Left lobe of liver (tissue), 2 donors: ENCODE measurements at regions not wholly inside any gene's neighbourhood (a gene's known extent, or its start where the extent isn't known, plus 50 kb on each side); places are given as distances from the start of the nearest gene placed in this dataset.

Experiments
- ATAC-seq: fragments of 200-7000 bp; cut with Tn5 transposase; one replicate; pipeline ENCODE4 v1.9.1; 2020; ENCODE audit warnings: mild to moderate bottlenecking, moderate library complexity
- DNase-seq: peaks from one replicate; pipeline ENCODE4 v3.0.0-alpha.2; 2020; ENCODE audit warnings: low spot score
- donor health status: DM: no; HTN: no; CAD: no; lungs with moderate emphysema.
- donor health status: DM: no; HTN: yes; CAD: no.

DNA sequence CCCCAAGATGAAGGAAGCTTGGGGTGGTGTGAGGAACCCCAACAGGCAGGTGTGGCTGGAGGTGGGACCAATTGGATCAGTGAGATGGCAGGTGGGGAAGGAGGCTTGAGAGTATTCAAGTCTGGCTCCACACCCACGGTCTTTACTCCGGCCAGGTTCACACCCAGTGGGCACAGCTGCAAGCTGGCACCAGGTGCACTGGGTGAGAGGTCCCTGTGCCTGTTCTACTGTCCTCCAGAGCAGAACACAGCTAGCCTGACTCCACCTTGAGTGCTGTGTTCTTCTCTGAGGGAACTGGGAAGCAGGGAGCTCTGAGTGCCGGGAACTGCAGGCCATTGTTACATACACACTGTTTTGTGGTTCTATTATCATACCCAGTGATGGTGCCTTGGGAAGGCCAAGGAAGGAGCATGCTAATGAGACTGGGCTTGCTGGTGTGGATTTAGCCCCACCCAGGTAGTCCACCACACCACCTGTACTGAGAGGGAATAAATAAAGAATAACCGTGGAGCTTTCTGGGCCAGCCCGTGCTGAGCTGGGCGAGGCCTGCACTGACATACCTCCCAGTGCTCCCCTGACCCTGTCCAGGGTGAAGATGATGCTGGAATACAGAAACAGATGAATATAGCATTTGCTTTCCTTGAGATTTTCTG is 93.4 kb downstream of the ABHD5 start:
- ATAC-seq (no peak), DNase-seq (no peak)

DNA sequence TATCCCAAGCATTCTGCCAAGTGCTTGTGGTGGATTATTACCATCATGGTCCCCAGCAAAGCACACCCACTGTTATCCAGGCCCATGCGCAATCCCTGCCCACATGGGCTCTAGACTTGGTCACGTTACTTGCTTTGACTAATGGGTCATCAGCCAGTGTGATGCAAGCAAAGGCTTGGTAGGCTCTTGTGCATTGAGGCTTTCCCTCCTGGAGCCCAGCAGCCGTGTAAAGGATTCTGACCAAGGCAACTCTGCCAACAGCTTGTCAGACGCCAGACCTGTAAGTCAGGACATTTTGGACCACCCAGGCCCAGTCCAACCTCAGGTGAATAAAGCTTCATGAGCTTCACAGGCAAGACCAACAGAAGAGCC is 93.9 kb downstream of the ABHD5 start:
- ATAC-seq (no peak), DNase-seq (no peak)

DNA sequence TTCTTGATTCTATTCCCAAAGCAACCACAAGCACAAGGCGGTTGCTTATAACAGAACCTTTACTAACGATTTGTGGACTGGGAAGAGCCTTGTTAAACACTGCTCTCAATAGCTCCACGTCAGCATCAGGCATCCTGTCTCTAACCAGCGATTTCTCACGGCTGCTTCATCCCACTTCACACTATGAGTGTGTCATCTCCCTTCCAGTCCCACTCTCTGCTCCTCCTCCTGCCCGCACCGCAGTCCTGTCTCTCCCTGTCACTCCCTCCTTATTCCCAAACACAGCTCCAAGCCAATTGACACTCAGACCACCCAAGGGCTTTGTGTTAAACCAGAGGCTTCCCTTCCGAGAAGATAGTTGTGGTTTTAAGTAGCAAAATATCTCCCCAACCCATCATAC is 94.8 kb downstream of the ABHD5 start:
- no peak for ATAC-seq
- no peak for DNase-seq

DNA sequence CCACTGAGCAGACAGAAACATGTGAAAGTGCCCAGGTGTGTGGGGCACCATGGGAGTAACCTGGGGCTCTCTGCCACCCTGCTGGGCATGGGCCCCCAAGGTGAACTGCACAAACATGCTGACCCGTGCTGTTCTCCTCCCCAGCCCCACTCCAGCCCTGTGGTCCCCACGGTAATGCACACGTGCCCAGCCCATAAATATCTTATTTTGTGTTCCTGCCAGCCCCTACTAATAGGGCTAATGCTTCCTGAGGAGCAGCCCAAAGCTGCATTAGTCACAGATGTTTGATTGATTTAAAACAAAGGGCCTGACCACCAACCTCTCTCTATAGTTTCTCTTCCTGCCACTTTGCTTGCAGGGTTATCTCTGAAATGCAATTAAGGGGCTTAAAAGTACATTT is 95.4 kb downstream of the ABHD5 start:
- peak; percentile 11 for DNase-seq
- no peak for ATAC-seq

DNA sequence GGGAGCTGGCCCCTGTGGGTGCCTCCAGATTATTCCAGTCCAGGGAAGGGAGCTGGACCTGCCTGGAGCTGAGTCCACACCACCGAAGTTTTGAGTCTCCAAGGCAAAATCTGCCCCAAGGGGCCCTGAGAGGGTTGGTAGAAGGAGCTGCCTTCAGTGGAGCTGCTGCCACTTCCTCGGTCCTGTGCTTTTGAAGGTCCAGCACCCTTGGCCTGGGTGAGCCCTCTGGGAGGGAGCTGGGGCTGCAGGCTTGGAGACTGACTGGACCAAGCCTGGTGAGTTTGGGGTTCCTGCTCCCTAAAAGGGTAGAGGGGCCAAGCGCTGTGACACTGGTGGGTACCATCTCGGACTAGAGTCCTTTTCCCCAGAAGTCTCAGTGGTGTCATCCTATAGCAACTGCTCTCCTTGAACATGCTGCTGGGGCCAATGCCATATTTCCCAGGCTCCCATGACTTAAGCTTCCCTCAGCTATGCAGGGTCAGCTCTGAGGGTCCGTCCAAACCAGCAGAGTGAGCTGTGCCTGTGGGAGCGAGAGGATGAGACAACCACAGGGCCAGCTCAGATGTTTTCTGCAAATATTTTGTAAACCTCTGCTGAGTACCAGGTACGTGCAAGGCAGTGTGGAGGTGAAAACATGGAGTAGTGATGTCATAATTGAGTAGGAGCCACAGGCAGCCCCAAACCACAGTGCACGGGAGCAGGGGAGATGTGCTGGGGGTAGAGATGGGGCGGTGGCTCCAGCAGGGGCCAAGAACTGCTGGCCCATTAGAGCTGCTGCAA is 96.0 kb downstream of the ABHD5 start:
- ATAC-seq, result no peak
- DNase-seq, result peak; percentile 24

DNA sequence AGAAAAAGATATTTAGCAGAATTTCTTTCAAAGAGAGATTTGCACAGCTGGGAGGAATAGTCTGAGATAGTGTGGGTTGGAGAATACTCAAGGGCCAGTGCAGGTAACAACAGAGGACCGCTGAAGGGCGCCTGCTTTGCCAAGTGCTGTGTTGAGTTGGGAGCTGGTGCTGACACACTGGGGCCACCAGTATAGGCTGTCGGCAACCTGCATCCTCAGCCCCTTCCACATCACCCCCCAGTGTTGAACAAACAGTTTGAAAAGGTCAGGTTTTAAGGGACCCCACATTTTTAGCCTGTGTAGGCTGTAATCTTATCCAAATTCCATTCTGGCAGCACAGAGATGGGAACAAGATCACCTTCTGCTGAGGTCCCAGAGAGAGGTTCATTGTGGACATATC is 96.6 kb downstream of the ABHD5 start:
- DNase-seq (peak; percentile 16), ATAC-seq (no peak)

DNA sequence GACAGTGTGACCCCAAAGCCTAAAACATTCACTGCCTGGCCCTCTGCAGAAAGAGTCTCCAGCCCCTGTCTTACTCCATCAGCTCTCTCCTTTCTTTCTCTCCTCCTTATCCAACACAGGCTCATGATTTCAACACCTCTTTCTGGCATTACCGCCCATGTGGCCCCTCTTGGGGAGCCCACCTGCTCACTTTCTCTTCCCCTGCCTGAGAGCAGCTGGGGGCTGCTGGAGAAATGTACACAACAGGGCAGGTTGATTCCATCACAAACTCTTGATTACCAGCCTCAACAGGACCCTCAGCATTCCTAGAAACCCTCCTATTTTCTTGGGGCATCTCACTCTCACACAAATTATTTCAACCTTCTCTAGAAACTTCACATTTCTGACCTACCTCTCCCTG is 98.3 kb downstream of the ABHD5 start:
- no peak for ATAC-seq
- DNase-seq, result peak; percentile 15

DNA sequence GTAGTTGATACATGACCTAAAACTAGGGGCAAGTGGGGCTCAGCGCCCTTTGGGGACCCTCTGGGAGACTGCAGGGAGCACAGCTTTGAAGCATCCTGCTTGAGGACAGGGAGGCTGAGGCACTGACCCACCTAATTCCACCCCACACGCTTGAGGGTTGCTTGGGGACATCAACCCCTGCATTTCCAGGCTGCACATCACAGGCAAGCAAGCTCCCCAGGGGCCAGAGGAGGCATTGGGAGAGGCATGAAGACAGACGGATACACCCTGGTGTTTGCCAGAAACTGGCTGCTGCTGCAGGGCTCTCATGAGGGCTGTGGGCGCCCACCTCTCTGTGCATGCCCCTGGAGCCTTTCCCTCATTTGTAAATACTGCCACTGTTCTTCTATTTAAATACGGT is 99.3 kb downstream of the ABHD5 start:
- ATAC-seq, result no peak
- peak; percentile 19 for DNase-seq

DNA sequence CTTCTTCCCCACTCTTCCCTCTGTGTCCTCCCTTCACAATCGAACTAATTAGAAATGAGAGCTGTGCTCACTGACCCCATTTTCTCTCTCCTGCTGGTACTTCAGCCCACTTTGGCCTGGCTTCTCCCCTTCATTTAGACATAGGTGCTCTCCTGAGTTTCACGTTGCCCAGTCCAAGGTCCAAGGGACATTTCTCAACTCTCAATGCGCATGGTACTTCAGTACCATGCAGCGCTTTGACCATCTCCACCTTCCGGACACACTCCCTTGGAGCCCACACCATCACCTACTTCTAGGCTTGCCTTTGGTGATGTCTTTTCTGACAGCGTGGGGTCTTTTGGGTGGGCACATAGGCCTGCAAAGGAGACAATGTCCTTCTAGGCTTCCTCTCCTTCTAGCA is 99.7 kb downstream of the ABHD5 start:
- DNase-seq (peak; percentile 22), ATAC-seq (peak; percentile 60)

DNA sequence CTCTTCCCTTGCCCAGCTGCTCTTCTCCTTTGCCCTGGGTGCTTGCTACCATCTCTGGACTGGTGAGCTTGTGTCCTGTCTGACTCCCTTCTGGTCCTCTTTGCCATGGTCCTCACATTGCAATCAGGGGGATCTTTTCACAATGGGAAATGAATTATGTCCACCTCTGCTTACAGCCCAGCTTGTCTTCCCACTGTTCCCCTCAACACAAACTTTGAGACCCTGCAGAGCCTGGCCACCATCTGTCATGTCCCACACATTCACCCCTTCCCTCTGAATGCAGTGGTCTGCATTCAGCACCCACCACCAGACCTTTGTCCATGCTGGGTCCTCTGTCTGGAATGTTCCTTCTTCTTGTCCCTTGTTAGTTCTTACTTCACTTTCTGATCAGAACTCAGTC is 100.5 kb downstream of the ABHD5 start:
- ATAC-seq (no peak), DNase-seq (peak; percentile 11)

DNA sequence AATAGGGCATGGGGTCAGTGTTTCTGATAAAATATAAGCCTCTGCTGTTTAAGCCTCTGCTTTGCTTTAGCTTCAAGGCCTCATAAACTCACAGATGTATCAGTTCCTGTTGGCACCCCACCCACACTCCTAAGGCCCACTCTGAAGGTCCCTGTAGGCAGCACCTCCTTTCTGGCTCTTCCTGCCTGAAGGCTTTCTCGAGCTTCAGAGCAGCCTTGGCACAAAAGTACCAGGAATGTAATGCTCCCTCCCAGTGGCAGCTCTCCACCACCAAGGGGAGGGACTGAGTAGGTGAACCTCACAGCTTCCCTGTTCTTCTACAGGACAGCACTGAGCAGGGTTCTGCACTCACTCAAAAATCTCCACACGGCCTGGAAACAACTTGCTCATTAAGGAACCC is 102.2 kb downstream of the ABHD5 start:
- ATAC-seq, result no peak
- DNase-seq, result peak; percentile 14

DNA sequence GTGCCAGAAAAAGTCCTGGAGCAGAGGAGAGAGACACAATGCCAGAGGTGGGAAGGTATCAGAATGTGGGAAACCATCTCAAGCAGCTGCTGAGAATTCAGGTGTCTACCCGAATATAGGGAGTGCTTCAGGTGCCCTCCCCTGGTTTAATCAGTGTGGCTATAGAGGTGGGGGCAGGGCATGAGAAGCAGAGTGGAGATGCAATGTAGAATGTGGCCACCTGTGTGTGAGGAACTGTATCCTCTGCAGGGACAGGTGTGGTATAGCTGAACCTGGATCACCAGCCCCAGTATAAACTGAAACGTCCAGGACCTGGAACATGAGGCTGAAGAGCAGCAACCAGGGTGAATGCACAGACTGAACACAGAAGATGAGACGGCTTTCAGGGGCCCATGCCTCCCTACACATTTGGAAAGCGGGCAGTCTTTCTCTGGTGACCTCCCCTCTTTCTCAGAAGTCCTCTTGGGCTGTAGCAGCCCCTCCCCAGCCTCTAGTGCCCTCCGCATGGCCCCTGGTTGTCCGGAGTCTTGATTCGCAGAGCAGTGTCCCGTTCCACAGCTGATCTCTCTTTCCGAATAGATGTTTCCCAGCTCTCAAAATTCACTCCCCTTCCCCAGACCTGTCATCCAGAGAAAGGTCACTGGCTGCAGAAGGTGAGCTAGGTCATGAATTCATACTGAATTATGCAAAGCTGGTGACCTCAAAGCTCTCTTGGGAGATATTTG is 103.1 kb downstream of the ABHD5 start:
- no peak for ATAC-seq

DNA sequence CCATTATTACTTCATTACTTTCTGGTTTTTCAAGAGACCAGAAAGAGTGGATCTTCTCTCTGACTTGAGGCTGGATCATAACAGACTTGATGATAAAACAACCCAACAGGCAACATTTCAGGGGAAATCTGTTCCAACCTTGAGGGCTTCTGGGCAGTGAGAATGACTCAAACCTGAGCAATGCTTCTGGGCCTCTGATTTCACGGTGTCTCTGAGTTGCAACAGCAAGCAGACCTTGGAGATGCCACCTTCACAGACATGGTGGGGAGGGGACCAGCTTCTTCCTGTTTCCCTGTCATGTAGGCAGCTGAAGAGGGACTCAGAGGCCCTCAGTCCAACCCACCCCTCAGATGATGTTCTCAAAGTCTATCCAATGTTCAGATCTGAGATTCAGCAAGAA is 104.0 kb downstream of the ABHD5 start:
- no peak for ATAC-seq

More for the DNA sequence above, 103.1 kb downstream of the ABHD5 start:
- no peak for DNase-seq

DNA sequence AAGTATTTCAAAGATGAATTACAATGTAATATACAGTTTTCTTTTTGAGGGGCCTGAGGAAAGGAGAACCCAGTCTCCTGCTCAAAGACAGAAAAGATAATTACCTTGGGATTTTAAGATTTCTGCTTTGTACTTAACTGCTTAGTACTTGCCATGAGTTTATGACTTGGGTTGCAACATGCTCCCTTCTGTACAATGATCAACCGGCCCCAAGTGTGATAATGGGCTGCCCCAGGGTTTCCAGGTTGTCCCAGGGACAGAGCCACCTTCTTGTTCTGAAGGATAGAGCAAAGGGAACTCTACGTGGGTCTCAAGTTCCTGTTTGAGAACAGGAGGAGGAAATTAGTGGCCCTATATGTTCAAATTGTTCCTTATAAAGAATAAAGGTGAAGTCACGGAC is 104.8 kb downstream of the ABHD5 start:
- ATAC-seq (no peak), DNase-seq (no peak)

More for the DNA sequence above, 104.0 kb downstream of the ABHD5 start:
- no peak for DNase-seq

DNA sequence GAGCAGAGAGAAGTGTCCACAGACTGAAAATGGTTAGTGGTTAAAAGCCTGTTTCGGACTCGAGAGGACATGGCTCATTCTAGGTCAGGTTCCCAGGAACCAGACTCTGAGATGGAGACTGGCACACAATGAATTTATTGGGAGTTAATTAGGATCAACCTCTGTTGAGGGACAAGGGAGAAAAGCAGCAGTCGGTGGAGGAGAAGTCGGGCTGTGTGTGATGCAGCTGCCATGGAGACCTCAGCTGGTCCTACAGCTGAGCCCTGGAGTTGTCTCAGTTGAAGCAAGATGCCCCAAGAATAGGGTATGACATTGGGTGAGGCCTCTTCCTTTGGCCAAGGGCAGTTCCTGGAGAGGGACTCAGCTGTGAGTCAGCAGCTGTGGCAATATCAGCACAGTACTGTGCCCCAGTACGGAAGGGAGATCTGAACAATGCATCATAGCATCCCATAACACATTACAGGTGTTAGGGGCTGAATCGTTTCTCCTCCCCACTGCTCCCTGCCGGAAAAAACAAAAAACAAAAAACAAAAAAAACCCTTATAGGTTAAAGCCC is 105.4 kb downstream of the ABHD5 start:
- no peak for ATAC-seq
- DNase-seq, result no peak

DNA sequence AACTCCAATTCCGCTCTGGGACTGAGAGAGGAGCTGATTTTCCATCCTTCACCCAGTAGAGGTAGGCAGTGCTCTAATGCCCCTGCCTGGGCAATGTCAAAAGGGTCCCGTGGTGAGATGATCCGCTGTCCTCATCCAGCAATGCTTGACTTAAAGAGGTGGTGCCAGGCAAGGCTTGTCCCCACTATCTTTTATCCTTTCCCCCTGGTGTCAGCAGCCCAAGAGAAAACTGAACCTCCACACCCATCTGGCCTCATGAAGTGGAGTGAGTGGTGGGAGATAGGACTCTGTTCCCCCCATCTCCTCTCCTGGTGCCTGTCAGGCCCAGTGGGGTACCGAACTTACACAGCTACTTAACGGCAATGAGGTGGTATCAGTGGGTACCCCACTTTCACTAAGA is 107.1 kb downstream of the ABHD5 start:
- DNase-seq, result peak; percentile 12
- ATAC-seq, result no peak

DNA sequence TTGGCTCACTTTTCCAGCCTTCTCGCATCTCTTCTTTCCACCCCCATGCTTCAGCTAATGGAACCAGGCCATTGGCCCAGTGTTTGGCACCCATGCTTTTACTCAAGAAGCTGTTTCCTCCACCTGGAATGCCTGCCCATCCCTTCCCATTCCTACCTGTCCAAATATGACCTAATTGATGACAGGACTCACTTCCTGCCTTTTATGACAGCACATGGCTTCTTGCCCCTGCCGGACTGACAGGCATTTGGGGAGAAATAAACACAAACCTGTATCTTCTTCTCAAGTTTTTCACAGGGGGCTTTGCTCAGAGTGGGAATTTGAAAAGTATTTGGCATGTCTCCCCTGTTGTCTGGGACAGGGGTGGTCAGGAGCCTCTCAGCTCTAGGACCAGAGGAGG is 120.1 kb downstream of the ABHD5 start:
- DNase-seq (no peak), ATAC-seq (no peak)

DNA sequence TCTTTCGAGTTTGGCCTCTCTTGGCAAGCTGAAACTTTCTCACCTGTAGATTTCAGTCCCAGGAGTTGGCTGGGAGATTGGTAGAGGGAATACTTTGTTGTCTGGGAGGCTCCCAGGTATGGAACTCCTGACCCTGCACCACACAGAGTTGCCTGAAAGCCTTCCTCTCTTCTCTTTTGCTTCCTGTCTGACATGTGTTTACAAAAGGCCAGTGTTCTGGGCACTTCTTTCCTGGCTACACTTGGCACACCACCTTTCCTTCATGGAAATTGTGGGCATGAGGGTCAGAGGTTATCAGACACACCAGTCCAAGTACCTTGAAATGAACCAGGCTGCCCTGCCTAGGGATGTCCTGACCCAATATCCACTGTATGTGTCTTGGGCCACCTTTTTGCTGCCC is 123.7 kb downstream of the ABHD5 start:
- no peak for DNase-seq
- ATAC-seq, result no peak

DNA sequence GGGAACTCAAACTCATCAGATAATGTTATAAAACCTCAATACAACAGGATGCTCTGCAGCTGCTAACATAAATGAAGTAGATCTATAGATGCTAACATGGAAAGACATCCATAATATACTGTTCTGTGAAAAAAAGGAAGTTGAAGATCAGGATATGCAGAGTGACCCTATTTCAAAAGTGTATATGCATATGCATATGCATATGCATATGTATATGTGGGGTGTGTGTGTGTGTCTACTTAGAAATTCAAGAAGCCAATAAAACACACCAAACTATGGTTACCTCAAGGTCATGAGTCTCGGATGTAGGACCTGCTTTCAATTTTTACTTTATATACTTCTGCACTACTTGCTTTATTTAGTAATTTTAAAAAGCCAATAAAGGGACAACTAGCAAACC is 125.6 kb downstream of the ABHD5 start:
- no peak for ATAC-seq
- DNase-seq, result no peak

DNA sequence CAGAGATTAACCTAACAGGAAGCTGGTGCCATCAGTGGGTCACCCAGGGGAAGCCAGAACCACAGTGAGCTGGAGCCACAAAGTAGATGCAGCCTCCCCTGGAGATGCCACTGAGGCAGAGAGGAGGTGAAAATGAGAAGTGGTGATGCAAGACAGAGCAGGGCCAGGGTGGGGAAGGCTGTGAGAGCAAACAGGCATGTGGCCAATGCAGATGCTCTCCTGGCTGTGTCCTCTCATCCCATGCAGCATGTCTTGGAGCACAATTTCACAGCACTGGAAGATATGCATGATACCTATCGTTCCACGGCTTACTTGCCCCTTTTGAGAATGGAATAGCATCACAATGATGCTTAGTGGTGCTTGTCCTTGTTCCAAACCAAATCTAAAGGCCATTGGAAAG is 126.3 kb downstream of the ABHD5 start:
- DNase-seq, result no peak

DNA sequence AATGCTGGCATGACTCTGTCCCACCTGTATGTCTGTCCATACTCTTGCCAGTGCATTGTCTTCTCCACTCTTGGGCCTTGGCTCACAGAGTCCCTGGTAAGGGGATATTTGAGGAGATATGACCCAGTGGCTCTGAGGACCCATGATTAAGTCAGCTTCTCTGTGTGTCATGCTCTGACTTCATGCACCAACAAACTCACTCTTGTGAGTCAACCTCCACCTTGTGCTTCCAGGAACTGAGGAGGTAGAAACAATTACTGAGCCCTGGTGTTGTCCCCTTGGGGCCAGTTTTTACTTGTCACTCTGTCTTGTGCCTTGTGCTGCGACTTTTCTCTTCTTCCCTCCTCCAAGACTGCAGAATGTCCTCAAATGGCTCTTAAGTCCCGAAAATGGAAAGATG is 127.1 kb downstream of the ABHD5 start:
- DNase-seq, result no peak
- no peak for ATAC-seq

More for the DNA sequence above, 126.3 kb downstream of the ABHD5 start:
- no peak for ATAC-seq

DNA sequence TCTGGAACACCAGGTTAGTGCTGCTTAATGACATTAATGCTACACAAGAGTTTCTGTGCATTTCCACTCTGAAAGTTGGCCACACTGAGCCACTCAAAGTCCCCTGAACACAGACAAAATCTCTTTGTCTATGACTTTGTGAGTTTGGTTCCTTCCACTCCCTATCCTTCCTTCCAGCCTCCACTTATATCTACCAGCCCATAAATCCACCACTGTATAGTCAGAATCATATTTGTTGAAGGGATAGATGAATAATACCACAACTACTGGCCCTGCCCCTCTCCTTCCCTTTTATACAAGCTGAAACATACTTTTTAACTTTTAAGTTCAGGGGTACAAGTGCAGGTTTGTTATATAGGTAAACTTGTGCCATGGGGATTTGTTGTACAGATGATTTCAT is 127.5 kb downstream of the ABHD5 start:
- DNase-seq, result no peak
- no peak for ATAC-seq
